ENCODE measurements at regions not wholly inside any gene's neighbourhood (a gene's known extent, or its start where the extent isn't known, plus 50 kb on each side); places are given as distances from the start of the nearest gene placed in this dataset.
"Not testable (repeated sequence)": the region's sequence is repeated elsewhere in the genome, so short reads cannot be mapped to it uniquely, and the experiment has no call there.

- DNase-seq: no peak
These were observed 490.2 kb upstream of the LCORL start for GRCh38 chr4:18511727-18512126.

DNA sequence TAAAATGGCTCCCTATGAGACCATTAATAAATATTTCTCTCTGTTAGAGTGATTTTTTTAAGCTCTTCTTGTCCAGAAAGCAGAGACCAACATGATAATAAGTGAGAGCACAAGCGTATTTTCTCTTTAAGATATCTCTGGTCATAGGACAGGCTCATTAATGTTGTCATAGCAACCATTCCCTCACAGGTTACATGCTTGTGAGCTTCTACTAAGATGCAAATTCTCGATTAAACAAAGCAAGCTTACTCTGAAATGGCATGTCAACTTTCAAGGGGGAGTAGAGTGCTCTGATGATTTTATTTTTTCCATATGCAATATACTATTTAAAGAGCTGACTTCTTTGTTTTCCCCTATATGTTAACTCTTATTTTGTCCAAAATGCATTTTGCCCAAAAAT is 487.2 kb upstream of the LCORL start:
- DNase-seq: no peak

DNA sequence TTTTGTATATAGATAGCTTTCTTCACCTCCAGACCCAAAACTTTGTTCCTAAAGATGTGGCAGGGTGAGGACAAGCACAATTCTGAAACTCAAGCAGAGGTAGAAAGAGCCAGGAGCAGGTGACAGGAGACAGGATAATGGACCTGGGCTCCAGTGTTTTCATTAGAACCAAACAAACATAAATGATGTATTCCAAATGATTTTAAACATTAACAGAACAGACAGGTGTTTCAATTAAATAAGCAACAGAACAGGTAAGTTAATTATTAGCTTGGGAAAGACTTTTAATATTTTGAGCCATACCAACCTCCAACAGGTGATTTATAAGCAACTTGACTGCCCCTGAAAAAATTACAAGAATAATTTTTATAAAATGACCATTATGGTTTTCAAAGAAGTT is 459.4 kb upstream of the LCORL start:
- no peak for DNase-seq

DNA sequence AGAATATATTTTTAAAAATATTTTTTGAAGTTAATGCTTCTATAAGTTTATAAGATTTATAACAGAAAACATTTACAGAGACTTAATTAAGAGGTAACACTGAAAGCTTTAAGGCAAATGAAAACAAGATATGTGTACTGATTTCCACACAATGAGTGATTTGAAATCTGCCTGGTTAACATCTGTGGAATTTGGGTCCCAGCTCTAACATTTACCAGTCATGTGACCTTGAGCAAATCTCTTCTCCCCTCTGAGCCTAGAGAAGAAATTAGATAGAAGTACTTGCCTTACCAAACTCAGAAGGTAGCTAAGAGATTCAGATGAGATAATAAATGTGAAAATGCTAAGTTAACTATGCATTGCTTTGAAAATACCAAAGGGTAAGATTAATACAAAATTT is 458.8 kb upstream of the LCORL start:
- no peak for DNase-seq

DNA sequence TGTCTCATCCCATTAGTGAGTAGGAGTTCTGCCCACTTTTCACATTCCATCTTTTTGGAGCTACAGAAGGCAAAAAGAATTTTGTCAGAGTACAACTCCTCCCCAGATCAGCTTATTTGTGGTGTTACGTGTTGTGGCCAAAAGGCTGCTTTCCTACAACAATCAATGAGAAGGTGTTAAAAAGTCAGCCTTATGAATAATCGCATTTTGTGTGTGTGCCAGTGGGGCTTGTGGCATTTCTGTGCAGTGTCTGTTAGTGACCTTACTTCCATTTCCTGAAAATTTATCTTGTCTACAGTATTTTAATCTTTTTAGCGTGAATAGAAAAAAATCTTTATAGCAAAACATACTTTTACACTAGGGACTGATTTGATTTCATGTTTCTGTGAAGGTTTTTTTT is 458.3 kb upstream of the LCORL start:
- no peak for DNase-seq

DNA sequence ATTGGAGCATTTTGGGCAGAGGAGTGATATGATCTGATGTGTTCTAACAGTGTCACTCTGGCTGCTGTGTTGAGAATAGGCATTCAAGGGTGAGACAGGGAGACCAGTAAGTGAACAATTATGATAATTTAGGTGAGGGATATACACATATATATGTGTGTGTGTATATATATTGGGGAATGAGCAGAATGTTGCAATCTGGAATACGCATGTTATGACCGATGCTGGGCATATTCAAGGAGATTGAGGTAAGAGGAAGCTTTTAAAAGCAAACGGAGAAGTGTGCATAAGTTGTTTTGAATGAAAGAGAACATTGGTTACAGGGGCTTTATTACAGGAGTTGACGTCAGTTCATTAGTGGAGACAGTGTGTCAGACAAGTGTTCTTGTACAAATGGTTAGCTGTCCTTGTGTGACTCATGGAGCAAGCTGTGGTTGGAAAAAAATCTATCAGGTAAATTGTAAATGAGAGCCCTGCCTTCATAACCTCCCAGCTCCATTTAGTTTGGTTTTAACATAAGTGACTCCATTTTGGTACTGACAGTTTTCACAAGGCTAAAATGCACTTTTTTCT is 442.5 kb upstream of the LCORL start:
- DNase-seq: no peak

GRCh38 chr4:18458465-18458864 is 436.9 kb upstream of the LCORL start:
- DNase-seq: no peak

GRCh38 chr4:18454349-18454748 is 432.8 kb upstream of the LCORL start:
- no peak for DNase-seq

DNA sequence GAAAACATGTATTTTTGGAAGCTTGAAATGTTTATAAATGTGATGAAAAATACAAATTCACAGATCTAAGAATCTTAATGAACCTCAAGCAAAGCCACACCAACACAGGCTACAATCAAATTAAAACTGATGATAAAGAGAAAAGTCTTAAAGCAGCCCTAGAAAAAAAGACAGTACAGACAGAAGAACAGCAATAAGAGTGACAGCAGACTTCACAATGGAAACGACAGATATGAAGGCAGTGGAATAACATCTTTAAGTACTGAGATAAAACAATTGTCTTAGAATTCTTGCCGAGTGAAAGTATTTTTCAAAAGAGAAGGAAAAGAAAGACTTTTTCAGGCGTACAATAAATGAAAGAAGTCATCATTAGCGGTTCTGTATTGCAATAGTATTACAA is 423.6 kb upstream of the LCORL start:
- no peak for DNase-seq

DNA sequence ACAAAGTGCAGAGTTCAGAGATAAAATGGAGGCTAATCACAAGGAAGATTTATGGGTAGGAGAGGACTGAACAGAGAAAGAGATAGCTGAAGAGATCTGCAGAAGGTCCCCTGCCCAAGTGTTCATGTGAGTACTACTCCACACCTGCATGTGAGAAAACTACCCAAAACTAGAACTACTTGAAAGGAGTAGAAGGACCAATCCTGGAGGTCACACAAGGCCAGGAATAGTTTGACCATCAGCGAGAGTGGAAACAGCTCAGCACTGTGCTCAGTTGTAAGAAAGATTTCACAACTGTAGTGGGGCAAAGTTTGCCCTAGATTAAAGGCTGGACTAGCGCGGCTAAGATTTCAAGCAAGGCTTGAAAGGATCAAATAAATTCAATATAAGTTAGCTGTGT is 422.7 kb upstream of the LCORL start:
- no peak for DNase-seq

- no peak for DNase-seq
These were observed 421.4 kb upstream of the LCORL start for GRCh38 chr4:18442957-18443356.

DNA sequence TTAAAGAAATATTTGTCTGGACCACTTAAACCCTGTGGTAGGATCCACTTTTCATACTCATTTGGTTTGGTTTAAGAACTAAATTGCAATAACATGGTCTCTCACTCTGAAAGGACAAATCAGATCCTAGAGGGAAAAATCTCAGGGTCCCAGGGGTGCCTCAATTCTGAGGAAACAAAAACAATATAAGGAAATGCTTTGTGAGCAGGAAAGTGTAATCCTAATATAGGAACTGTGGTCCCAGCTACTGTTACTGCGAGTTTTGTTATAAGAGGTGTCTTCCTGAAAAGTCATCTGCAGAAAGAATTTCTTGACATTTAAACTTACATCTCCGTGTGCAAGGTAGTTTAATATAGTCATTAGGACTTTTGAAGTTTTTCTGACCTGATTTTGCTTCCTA is 420.1 kb upstream of the LCORL start:
- no peak for DNase-seq

DNA sequence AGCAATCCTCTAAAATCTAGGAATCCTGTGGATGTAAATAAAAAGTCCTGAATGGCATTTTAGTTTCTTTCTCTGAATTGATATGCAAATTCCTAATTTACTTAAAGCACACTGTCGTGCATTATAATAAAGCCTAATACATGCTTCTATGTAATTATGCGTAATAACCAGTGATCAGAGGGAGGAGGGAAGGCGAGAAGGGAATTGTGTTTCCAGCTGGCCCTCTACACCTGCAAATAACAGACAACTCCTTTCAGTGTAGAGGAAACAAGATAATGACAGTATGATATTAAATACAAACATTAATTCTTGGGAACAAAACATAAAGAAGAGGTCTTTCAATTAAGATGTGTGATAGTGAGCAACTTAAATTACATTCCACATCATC is 419.6 kb upstream of the LCORL start:
- no peak for DNase-seq

DNA sequence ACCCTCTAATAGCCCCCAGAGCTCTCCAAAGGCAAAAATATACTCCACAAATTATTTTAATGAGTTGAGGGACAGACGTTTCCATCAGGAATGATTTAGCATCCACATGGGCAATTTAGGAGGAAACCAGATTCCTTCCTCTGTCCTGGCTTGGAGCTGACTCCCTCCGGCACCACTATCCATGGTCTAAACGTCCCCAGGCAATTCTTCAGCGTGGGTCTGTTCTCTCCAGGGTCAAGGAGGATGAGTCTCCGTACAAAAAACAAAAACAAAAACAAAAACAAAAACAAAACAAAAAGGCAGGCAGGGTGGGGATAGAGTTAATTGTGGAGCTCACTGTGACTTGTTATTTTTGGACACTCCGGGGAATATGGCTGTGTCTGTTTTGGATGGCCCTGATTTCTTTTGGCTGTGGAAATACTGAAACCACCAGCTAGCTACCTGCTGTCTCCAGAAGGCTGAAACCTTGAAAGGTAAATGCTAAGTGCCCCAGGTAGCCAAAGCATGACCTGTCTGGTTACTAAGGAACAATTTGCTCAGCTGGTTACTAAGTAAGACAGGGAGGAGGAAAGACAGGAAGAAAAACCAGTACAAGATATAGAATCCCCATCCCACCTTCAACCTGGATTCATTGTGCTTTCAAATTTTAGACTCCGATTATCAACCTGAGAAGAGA is 419.1 kb upstream of the LCORL start:
- no peak for DNase-seq

DNA sequence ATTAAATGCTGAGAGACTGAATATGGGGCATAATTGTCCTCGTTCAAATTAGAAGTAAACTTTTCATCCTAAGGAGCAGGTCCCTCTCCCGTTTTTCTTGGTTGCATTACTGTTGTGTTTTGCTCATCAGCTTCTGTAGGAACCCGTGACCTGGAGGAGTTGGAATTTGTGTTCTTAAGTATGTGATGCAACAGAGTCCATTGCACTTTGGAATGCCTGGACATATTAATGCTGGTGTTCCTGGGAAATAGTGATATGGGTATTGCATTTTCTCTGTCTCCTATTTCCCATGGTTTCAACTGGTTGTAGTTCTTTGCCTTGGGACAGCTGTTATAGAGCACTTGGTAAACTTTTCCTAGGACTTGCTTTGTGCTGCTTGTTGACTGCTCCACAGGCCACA is 417.8 kb upstream of the LCORL start:
- DNase-seq: no peak

GRCh38 chr4:18435781-18436180 is 414.2 kb upstream of the LCORL start:
- no peak for DNase-seq

GRCh38 chr4:18422685-18423084 is 401.1 kb upstream of the LCORL start:
- DNase-seq: no peak

GRCh38 chr4:18421519-18421918 is 400.0 kb upstream of the LCORL start:
- DNase-seq: no peak

DNA sequence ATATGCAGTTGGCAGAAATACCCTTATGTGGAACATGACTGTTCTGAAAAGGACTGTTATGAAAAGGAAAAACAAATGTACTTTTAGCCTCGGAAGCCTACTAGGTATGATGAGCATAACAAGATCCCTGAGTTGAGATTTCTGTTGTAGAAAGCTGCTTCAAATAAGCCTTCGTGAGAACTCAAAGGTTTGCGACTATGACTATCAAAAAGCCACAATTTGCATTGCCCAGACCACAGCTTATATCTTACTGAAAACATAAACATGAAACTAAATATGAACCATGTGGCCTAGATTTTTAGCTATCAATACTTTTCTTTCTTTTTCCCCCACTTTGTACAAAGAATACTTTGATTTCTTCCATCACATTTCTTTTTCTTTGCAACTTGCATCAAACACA is 398.2 kb upstream of the LCORL start:
- no peak for DNase-seq

DNA sequence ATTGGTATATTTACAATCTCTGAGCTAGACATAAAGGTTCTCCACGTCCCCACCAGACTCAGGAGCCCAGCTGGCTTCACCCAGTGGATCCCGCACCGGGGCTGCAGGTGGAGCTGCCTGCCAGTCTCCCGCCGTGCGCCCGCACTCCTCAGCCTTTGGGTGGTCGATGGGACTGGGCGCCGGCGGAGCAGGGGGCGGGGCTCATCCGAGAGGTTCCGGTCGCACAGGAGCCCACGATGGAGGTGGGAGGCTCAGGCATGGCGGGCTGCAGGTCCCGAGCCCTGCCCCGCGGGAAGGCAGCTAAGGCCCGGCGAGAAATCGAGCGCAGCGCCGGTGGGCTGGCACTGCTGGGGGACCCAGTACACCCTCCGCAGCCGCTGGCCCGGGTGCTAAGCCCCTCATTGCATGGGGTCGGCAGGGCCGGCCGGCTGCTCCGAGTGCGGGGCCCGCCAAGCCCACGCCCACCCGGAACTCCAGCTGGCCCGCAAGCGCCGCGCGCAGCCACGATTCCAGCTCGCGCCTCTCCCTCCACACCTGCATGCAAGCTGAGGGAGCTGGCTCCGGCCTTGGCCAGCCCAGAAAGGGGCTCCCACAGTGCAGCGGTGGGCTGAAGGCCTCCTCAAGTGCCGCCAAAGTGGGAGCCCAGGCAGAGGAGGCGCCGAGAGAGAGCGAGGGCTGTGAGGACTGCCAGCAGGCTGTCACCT is 396.8 kb upstream of the LCORL start:
- DNase-seq: not testable (repeated sequence)

- DNase-seq: not testable (repeated sequence)
These were observed 396.1 kb upstream of the LCORL start for GRCh38 chr4:18417651-18418050.

DNA sequence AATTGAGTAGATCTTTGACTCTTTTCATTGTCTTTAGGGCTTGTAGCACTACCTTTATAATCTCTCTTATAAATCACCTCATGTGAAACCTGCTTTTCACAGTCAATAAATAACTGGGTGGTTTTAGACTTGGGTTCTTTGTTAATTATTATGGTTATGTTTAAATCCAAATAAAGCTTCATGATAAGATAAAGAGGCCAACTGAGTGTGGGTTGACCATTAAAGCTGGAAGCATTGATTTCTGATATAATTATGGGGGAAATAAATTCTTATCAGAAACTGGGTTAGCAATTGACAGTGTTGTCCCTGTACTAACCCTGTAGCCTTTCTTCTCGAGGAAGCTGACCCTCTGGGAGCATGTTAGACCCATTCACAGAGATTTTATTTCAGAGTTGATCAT is 384.7 kb upstream of the LCORL start:
- DNase-seq: no peak

GRCh38 chr4:18405054-18405453 is 383.5 kb upstream of the LCORL start:
- DNase-seq: no peak

GRCh38 chr4:18404642-18405041 is 383.1 kb upstream of the LCORL start:
- DNase-seq: no peak

- no peak for DNase-seq
These were observed 381.8 kb upstream of the LCORL start for GRCh38 chr4:18403327-18403726.

Measured in MV-4-11 (cell line).